ENCODE measurements at regions not wholly inside any gene's neighbourhood (a gene's known extent, or its start where the extent isn't known, plus 50 kb on each side); places are given as distances from the start of the nearest gene placed in this dataset.

DNA sequence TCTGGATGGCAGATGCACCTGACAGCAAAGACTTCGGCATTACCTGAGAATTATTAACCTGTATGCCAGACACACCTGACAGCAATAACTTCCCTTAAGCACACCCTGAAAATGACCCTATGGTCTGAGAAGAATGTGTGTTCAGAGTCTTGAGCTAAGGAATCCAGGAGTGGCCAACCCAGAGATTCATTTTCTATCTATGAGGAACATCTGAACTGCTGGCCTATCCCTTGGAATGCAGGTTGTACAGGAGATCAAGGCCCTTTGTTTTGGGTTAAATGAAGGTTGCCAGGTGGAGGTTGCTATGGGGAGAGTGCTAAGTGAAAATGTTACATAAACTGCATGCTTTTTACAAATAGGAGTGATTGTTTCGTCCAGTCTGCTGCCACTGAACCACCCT, 200.9 kb upstream of the MEIS1 start:
- DNase-seq (ENCODE audit: low read depth): no peak
- no peak overlapping the region for H3K4me3 ChIP-seq (replicated peaks; ENCODE audit: low read depth, low read length)
- TF ChIP-seq, protein P1, sequence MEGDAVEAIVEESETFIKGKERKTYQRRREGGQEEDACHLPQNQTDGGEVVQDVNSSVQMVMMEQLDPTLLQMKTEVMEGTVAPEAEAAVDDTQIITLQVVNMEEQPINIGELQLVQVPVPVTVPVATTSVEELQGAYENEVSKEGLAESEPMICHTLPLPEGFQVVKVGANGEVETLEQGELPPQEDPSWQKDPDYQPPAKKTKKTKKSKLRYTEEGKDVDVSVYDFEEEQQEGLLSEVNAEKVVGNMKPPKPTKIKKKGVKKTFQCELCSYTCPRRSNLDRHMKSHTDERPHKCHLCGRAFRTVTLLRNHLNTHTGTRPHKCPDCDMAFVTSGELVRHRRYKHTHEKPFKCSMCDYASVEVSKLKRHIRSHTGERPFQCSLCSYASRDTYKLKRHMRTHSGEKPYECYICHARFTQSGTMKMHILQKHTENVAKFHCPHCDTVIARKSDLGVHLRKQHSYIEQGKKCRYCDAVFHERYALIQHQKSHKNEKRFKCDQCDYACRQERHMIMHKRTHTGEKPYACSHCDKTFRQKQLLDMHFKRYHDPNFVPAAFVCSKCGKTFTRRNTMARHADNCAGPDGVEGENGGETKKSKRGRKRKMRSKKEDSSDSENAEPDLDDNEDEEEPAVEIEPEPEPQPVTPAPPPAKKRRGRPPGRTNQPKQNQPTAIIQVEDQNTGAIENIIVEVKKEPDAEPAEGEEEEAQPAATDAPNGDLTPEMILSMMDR (IDR thresholded peaks at IDR 0.05; ENCODE audit: low read length, missing control alignments): no peak

DNA sequence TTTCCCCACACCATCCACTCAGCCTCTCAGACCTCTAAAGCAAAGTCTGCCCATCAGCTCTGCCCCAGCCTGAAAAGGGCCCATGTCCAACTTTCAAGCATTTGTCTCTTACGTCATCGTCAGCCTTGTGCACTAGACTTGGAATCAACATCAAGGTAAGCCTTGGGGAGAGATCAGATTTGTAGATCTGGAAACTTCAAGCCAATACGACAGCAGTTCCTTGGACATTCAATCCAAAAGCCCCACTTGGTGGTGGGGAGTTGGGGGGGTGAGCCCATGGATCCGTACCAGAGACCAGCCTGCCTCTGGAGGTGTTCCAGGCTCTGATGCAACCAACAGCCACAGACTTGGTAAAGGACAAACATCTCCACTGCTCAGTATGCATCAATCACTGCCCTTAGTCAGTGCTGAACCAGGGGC, 206.8 kb upstream of the MEIS1 start:
- no peak for DNase-seq (ENCODE audit: low read depth)
- H3K4me3 ChIP-seq (replicated peaks; ENCODE audit: low read depth, low read length): no peak overlapping the region
- TF ChIP-seq, protein P1 (IDR thresholded peaks at IDR 0.05; ENCODE audit: low read length, missing control alignments): no peak

DNA sequence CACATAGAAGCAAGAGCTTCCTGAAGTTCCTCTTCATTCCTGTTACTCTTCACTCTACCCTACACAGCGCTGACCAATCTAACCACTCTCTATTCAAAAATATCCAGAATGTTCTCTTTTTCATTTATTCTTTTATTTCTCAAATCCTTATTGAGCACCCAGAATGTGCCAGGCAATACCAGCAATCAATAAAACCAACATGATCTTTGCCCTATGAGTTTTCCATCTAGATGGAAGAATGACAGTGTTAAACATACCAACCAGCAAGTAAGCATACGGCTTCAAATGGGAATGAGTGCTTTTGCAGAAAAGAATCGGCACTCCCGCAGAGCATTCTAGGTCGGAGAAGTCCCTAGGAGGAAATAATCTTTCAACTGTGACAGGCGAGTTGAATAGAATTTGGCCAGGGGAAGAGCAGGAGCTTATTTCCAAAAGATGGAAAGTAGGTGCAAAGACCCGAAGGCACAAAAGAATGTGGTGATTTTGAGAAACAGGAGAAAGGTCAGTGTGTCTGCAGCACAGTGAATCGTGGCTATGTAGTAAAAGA, 217.8 kb upstream of the MEIS1 start:
- TF ChIP-seq, protein P1 (IDR thresholded peaks at IDR 0.05; ENCODE audit: low read length, missing control alignments): no peak

DNA sequence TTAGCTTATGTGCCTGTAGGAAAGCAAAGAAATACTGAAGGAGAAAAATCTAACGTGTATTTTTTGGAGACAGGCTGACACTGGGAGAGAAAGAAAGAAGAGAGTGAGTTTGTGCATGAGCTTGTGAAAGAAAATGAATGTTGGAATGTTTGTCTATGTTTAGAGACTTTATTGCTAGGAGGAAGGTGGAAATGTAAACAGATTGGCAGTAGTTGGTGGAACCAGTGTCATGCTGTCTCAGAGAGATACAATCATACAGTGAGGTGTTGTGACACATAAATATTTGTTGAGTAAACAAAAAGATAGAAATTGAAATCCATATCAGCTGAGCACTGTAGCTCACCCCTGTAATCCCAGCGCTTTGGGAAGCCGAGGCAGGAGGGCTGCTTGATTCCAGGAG, 222.2 kb upstream of the MEIS1 start:
- TF ChIP-seq, protein P1 (IDR thresholded peaks at IDR 0.05; ENCODE audit: low read length, missing control alignments): no peak
- no peak for DNase-seq (ENCODE audit: low read depth)
- H3K4me3 ChIP-seq (replicated peaks; ENCODE audit: low read depth, low read length): no peak overlapping the region

More for the DNA sequence above, 217.8 kb upstream of the MEIS1 start:
- DNase-seq (ENCODE audit: low read depth): no peak
- H3K4me3 ChIP-seq (replicated peaks; ENCODE audit: low read depth, low read length): no peak overlapping the region

GRCh38 chr2:66202586-66202985, 232.3 kb upstream of the MEIS1 start:
- TF ChIP-seq, protein P1 (IDR thresholded peaks at IDR 0.05; ENCODE audit: low read length, missing control alignments): no peak
- no peak overlapping the region for H3K4me3 ChIP-seq (replicated peaks; ENCODE audit: low read depth, low read length)
- DNase-seq (ENCODE audit: low read depth): no peak

- TF ChIP-seq, protein P1 (IDR thresholded peaks at IDR 0.05; ENCODE audit: low read length, missing control alignments): no peak
- no peak overlapping the region for H3K4me3 ChIP-seq (replicated peaks; ENCODE audit: low read depth, low read length)
These were observed 233.7 kb upstream of the MEIS1 start for GRCh38 chr2:66201242-66201641.

DNA sequence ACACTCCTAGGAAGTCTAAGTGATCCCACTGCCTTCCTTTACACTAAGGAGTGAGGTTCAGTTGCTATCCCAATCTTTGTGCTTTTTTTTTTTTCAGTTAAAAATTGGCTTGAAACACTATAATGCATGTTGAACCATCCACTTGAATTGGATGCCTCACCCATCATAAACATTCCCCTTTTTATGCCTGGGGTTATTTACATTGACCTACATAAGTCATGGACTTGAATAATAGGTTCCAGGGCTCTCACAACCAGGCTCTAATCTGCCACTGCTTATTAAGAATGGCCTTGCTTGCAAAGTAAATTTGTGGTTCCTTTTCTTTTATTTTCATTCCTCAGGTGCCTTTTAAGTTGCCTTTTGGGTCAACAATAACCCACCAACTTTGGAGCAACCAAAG, 236.1 kb upstream of the MEIS1 start:
- TF ChIP-seq, protein P1 (IDR thresholded peaks at IDR 0.05; ENCODE audit: low read length, missing control alignments): no peak
- H3K4me3 ChIP-seq (replicated peaks; ENCODE audit: low read depth, low read length): no peak overlapping the region
- no peak for DNase-seq (ENCODE audit: low read depth)

More at GRCh38 chr2:66201242-66201641, 233.7 kb upstream of the MEIS1 start:
- DNase-seq (ENCODE audit: low read depth): no peak

Data from fibroblast of pulmonary artery (primary cell).